GM19239 (cell line): ENCODE measurements at regions not wholly inside any gene's neighbourhood (a gene's known extent, or its start where the extent isn't known, plus 50 kb on each side); places are given as distances from the start of the nearest gene placed in this dataset.

Source experiments
- DNase-seq: peaks from one replicate; pipeline ENCODE4 v3.0.0; 2011; ENCODE audit warnings: low spot score; ENCODE audit not compliant: insufficient read length
- FAIRE-seq: peaks from 2 replicates; lab custom pipeline; 2011; peaks lifted over from hg19 to GRCh38; lab: Jason Lieb, UNC

GRCh38 chr16:52611817-52612673 lies 65.1 kb upstream of the TOX3 start:
- FAIRE-seq: no peak

DNA sequence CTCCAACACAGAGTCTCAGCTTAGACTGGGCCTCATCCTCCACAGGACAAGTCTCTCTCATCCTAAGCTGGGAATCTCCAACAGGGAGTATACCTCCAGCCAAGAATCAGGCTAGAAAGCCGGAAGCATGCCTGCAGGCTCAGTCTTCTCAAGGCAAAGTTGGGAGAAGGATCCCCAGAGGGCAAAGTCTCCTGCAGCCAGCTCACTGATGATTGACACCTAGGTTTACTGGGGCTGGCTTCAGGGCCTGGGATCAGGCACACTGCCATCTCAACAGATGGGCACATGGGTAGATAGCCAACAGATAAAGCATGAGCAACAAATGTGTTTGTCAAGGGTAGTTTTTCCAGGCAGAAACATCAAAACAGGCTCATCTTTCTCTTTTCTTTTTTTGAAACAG lies 56.1 kb upstream of the TOX3 start:
- FAIRE-seq (no peak), DNase-seq (no peak)

More at GRCh38 chr16:52611817-52612673, 65.1 kb upstream of the TOX3 start:
- no peak for DNase-seq

DNA sequence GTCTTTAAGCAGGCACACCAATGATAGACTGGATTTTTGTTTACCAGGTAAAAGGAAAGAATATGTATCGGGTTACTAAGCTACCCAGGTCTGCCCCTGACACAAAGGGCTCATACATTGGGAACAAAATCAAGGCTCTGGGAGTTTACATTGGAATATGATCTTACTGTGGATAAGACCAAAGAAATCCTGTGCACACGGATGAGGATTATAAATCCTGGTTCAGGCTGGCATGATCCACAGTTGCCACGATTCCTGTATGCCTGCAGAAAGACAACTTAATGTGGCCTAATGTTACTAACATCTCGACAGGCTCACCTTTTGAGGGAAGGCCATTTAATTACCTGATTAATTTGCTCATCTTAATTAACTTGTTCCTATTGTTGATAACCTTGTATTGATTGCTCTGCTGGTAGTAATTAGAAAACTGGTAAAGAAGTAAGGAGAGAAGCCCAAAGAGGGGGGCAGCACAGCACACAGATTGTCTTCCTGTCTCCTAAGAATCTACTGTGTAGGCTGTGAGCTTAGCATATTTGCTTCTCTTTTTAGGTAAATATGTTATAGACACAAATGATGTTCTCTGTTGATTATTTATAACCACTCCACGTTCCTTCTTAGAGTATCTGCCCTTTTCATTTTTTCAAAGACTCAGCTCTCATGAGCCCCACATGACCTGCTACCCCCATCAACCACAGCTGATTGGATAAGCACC lies 51.0 kb upstream of the TOX3 start:
- FAIRE-seq (no peak), DNase-seq (no peak)

GRCh38 chr16:52597073-52597771 lies 50.3 kb upstream of the TOX3 start:
- FAIRE-seq (no peak), DNase-seq (no peak)
